CD4-positive, alpha-beta T cell (primary cell): ENCODE measurements at regions not wholly inside any gene's neighbourhood (a gene's known extent, or its start where the extent isn't known, plus 50 kb on each side); places are given as distances from the start of the nearest gene placed in this dataset.
A peak's percentile ranks its signal among the peaks of the same experiment; 100 is the strongest.

Source experiments
- ATAC-seq: fragments of 200-7000 bp; cut with Tn5 transposase; one replicate; pipeline ENCODE4 v1.10.0; 2022; ENCODE audit warnings: mild to moderate bottlenecking; ENCODE audit not compliant: poor library complexity
- CTCF ChIA-PET: fragments of 350-600 bp; sonication (Branson Sonifier 250); formaldehyde crosslinking; loops from one replicate; lab custom pipeline; 2021; ENCODE audit warnings: antibody characterized with exemption, inconsistent platforms; lab: Charles Lee
- POLR2A ChIA-PET: fragments of 350-600 bp; sonication (Branson Sonifier 250); formaldehyde crosslinking; loops from one replicate; lab custom pipeline; 2021; ENCODE audit warnings: antibody characterized with exemption, inconsistent platforms; lab: Charles Lee
- DNase-seq, 14 experiments: peaks; one replicate each; pipeline ENCODE4 v3.0.0-alpha.2; 2013 to 2020; ENCODE audit warnings: mixed read lengths in 2 of 14
- H3K27ac ChIP-seq, 2 donors: one replicate each; pipeline versions ENCODE4 v1.5.1 to v1.7.0; 2013; ENCODE audit warnings: low read length in 2 of 2, low read depth in 1 of 2, mild to moderate bottlenecking in 1 of 2
- H3K27me3 ChIP-seq, 2 experiments: 1 replicate in 1 of 2; 2 replicates in 1 of 2; pipeline versions ENCODE4 v1.6.1 to v1.7.0; 2013; ENCODE audit warnings: low read length in 2 of 2, control low read depth in 1 of 2, mild to moderate bottlenecking in 1 of 2, moderate library complexity in 1 of 2; ENCODE audit not compliant: insufficient read depth in 2 of 2, control insufficient read depth in 1 of 2
- H3K36me3 ChIP-seq: one replicate; pipeline ENCODE4 v1.6.1; 2013; ENCODE audit warnings: low read length, control low read depth; ENCODE audit not compliant: insufficient read depth
- H3K4me1 ChIP-seq: one replicate; pipeline ENCODE4 v1.6.1; 2013; ENCODE audit warnings: low read length, control low read depth; ENCODE audit not compliant: insufficient read depth
- H3K4me3 ChIP-seq: one replicate; pipeline ENCODE4 v1.5.1; 2013; ENCODE audit warnings: mild to moderate bottlenecking, low read length, moderate library complexity
- H3K9me3 ChIP-seq, 2 experiments: 1 replicate in 1 of 2; 2 replicates in 1 of 2; pipeline versions ENCODE4 v1.6.1 to v1.7.0; 2013; ENCODE audit warnings: low read length in 2 of 2, mild to moderate bottlenecking in 2 of 2, control low read depth in 1 of 2, moderate library complexity in 1 of 2; ENCODE audit not compliant: control insufficient read depth in 1 of 2, insufficient read depth in 1 of 2
- H3K27ac Mint-ChIP-seq: one replicate; pipeline ENCODE4 v1.8.0; 2020; ENCODE audit warnings: mixed read lengths
- H3K27me3 Mint-ChIP-seq: one replicate; pipeline ENCODE4 v1.8.0; 2021; ENCODE audit warnings: mixed read lengths
- H3K36me3 Mint-ChIP-seq: one replicate; pipeline ENCODE4 v1.8.0; 2021; ENCODE audit warnings: low read depth, mixed read lengths
- H3K4me1 Mint-ChIP-seq: one replicate; pipeline ENCODE4 v1.8.0; 2021; ENCODE audit warnings: low read depth, mixed read lengths
- H3K4me3 Mint-ChIP-seq: one replicate; pipeline ENCODE4 v1.8.0; 2020; ENCODE audit warnings: mild to moderate bottlenecking, mixed read lengths
- H3K9me3 Mint-ChIP-seq: one replicate; pipeline ENCODE4 v1.8.0; 2020; ENCODE audit warnings: mixed read lengths
- intact Hi-C, 2 experiments: fragments of 100-400 bp; cut with DNase I in 1 of 2; cut with micrococcal nuclease in 1 of 2; formaldehyde crosslinking; loops; one replicate each; pipeline versions ENCODE4 v1.15.1 to v1.9.0; 2023 to 2025; cut with DNase I, micrococcal nuclease
- TF ChIP-seq, protein P1 (sequence below): fragments of 200-600 bp; IDR thresholded peaks from one replicate; pipeline ENCODE4 v1.8.0; 2022; ENCODE audit warnings: antibody characterized with exemption, mild to moderate bottlenecking

DNA sequence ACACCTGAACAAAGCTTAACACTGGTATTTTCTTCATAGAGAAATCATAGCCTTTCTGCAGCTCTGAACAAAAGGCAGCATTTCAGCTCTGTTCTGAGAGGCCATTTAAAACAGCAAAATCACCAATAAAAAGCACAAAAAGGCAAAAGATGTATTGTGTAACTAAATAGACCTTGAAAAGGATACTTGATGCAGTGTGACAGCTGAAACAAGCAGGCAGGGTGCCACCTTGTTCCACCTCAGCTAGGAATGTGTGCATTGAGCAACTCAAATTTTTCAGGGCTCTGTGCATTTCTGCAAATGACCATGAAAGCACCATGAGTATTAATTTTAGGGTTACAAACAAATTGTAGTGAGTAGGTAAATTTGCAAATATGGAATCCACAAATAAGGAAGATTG, 65.8 kb downstream of the RHOU start:
- ATAC-seq: no peak
- Histone ChIP-seq H3K4me1 (peaks cover 23% of the 10 kb centered on the region), H3K27me3 (no peaks in the 10 kb centered on the region), H3K36me3 (no peaks in the 10 kb centered on the region), H3K27ac (no peak overlapping the region), H3K4me3 (no peak overlapping the region), H3K9me3 (peaks cover 0 to 12% of the 10 kb centered on the region in 2 experiments)
- TF ChIP-seq, protein P1, sequence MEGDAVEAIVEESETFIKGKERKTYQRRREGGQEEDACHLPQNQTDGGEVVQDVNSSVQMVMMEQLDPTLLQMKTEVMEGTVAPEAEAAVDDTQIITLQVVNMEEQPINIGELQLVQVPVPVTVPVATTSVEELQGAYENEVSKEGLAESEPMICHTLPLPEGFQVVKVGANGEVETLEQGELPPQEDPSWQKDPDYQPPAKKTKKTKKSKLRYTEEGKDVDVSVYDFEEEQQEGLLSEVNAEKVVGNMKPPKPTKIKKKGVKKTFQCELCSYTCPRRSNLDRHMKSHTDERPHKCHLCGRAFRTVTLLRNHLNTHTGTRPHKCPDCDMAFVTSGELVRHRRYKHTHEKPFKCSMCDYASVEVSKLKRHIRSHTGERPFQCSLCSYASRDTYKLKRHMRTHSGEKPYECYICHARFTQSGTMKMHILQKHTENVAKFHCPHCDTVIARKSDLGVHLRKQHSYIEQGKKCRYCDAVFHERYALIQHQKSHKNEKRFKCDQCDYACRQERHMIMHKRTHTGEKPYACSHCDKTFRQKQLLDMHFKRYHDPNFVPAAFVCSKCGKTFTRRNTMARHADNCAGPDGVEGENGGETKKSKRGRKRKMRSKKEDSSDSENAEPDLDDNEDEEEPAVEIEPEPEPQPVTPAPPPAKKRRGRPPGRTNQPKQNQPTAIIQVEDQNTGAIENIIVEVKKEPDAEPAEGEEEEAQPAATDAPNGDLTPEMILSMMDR: no peak
- no peak for DNase-seq
- no peak overlapping the region for H3K27ac Mint-ChIP-seq
- intact Hi-C loops: no loop called here
- POLR2A ChIA-PET: no interaction called here
- no peaks in the 10 kb centered on the region for H3K36me3 Mint-ChIP-seq
- peaks cover 32% of the 10 kb centered on the region for H3K4me1 Mint-ChIP-seq
- no peak overlapping the region for H3K4me3 Mint-ChIP-seq
- peaks cover 2% of the 10 kb centered on the region for H3K9me3 Mint-ChIP-seq
- CTCF ChIA-PET: no interaction called here
- no peaks in the 10 kb centered on the region for H3K27me3 Mint-ChIP-seq

DNA sequence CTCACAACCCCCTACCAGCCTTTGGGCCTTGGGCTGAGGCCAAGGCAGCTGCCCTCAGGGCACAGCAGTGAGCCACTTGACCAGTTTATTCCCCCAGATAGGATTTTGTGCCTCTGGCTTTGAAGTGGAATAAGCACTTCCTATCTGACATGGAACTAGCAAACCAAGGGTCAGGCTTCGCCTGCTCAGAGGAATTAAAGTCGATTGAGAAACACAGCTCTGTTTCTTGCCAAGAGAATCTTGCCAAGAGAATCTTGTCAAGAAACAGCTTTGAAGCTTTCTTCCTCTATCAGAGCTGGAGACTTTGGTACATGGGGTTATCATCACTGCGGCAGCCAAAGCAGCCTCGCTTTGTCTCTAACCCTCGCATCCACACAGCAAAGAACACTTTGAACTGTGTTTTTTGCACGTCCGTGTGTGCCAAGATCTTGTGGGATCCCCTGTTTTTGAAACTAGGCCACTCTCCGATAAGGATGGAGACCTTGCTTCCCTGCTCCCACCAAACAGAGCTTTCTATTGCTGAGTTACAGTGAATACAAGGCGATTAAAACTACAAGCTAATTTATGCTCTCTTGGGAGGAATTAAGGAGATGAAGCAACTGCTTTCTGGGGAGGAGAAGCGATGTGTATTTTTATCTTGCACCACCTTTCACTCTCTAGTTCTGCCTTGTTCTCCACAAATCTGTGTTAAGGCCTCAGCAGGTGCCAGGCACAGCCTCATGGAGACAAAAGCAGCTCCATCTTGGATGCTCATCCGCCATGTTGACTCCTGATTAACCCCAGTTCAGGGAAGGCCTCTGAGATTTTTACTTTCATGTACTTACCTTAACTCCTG, 67.3 kb downstream of the RHOU start:
- DNase-seq (no peak), ATAC-seq (no peak)
- CTCF ChIA-PET: no interaction called here
- H3K27ac Mint-ChIP-seq: no peak overlapping the region
- intact Hi-C loops: no loop called here
- TF ChIP-seq, protein P1: no peak
- H3K4me3 Mint-ChIP-seq: no peak overlapping the region
- no peaks in the 10 kb centered on the region for H3K36me3 ChIP-seq
- POLR2A ChIA-PET: no interaction called here
- H3K4me3 ChIP-seq: no peak overlapping the region
- H3K36me3 Mint-ChIP-seq: no peaks in the 10 kb centered on the region
- no peaks in the 10 kb centered on the region for H3K27me3 ChIP-seq
- H3K27ac ChIP-seq: no peak overlapping the region
- H3K27me3 Mint-ChIP-seq: no peaks in the 10 kb centered on the region
- peaks cover 32% of the 10 kb centered on the region for H3K4me1 Mint-ChIP-seq
- no peaks in the 10 kb centered on the region for H3K9me3 Mint-ChIP-seq
- peaks cover 16% of the 10 kb centered on the region for H3K4me1 ChIP-seq
- H3K9me3 ChIP-seq: peaks cover 0 to 3% of the 10 kb centered on the region in 2 experiments

DNA sequence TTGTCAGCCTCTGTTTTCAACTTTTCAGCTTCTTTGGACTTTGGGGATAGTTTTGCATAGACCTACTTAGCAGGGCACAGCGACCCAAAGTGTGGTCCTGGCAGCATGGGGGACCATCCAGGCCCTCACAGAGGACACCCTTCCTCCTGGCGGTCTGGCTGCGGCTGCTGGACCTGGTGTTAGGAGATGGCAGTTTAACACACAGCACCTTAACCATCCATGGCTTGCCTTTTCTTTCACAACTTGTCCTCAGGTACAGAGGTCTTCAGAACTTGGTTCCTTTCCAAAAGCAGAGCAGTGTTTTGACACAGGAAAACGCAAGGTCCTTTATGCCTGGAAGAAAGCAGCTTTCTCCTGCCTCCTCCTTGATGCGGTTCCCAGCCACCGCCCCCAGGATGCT, 68.1 kb downstream of the RHOU start:
- Mint-ChIP-seq H3K36me3 (no peaks in the 10 kb centered on the region), H3K27ac (no peak overlapping the region), H3K4me3 (peak overlapping the region; percentile 23), H3K9me3 (no peaks in the 10 kb centered on the region), H3K27me3 (no peaks in the 10 kb centered on the region), H3K4me1 (peaks cover 32% of the 10 kb centered on the region)
- TF ChIP-seq, protein P1: no peak
- no peaks in the 10 kb centered on the region for H3K9me3 ChIP-seq
- ChIA-PET CTCF (no interaction called here), POLR2A (interaction anchor here (0.9 kb wide), 1 partner anchor 25 kb away, joined by 3 read pairs; no protein-coding TSS in a partner anchor)
- no peak overlapping the region for H3K27ac ChIP-seq
- H3K27me3 ChIP-seq: no peaks in the 10 kb centered on the region
- ATAC-seq (no peak), DNase-seq (no peak)
- intact Hi-C loops: no loop called here
- no peak overlapping the region for H3K4me3 ChIP-seq
- no peaks in the 10 kb centered on the region for H3K36me3 ChIP-seq
- H3K4me1 ChIP-seq: peaks cover 16% of the 10 kb centered on the region
